ENCODE measurements at regions not wholly inside any gene's neighbourhood (a gene's known extent, or its start where the extent isn't known, plus 50 kb on each side); places are given as distances from the start of the nearest gene placed in this dataset.

DNA sequence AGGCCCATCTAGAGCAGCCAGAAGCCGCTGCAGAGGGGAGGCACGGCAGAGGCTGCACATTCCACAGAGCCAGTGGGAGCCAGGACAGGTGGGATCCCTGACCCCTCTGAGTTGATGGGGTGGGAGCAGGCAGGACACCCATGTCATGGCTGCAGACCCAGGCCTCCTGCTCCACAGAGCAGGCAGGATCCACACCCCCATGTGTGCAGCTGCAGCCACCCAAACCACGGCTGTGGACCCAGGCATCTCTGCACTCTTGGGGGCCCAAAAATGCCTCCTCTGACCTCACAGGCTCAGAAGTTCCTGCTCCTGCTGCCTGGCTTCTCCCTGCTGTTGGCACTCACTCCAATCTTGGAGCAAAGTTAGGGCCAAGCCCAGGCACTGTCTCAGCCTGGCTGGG is 112.3 kb upstream of the TMEM18 start:
- DNase-seq (ENCODE audit: low spot score) = peak; percentile 61

DNA sequence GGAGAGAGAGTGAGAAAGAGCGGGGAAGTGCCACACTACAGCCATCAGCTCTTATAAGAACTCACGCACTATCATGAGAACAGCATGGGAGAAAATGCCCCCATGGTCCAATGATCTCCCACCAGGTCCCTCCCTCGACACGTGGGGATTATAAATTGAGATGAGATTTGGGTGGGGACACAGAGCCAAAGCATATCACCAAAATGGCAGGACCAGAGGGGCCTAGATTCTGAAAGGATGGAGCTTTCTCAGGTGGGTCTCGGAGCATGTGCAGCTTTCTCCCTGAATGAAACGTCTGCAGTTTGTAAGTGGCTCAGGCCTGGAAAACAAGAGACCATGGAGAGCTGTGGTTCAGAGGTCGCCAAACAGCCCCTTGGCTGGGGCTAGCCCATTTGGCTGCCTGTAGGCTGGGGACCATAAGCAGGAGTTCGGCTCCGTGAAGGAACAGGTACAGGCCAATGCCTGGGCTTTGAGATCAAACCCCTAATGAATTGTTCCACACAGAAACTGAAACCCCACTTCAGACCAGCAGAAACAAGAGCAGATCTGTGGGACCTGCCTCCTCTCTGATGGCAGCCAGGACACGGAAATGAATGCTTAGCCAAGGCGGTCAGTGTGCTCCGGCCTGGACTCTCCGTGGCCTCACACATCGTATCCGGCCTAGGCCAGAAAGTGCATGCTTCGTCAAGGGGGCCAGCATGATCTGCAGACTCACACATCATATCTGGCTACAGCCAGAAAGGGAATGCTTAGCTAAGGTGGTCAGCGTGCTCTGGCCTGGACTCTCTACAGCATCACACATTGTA is 111.2 kb upstream of the TMEM18 start:
- peak; percentile 25 for DNase-seq (ENCODE audit: low spot score)

DNA sequence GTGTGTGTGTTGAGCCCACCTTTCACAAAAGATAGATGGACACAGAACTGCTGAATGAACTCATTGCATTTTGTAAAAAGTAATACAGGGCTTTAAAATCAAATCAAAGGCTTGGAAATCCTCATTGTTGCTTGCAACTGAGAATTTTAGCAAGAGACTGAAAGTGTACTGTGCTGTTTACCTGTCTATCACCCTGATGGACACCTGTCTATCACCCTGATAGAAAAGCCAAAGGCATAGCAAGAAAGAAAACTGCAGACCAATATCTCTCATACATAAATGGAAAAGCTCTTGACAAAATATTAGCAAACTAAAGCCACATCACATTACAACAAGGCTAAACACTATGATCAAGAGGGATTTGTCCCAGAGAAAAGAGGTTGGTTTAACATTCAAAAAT is 107.5 kb upstream of the TMEM18 start:
- DNase-seq (ENCODE audit: low spot score) = no peak

DNA sequence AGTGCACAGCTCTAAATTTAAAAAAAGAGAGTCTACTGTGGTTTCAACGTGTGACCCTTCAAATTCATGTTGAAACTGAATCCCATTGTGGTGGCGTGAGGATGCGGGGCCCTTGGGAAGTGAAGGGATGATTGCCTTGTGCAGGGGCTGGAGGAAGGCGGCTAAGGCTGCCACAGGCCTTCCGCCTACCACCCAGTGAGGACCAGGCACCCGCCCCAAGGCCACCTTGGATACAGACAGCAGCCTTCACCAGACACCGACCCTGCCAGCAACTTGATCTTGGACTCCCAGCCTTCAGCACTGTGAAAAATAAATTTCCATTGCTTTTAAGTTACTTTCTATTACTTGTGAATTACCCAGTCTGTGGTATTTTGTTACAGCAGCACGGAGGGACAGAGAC is 103.4 kb upstream of the TMEM18 start:
- DNase-seq (ENCODE audit: low spot score) = no peak

DNA sequence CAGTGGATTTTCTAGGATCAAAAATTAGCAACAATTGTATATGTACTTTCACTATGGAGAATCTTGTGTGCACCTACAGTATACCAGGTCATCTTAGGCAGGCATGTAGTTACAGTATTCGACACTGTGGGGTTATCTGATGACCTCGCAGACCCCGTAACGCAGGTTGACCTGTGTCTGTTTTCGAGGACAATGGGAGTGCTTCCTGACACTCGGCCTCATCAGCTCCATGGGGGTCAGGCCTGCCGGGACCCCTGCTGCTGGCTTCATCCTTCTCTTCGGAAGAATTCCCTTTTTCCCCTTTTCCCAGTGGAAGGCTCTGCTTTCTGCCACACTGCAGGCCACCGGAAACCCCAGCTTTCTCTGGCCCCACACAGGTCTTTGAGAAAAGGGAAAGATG is 102.8 kb upstream of the TMEM18 start:
- DNase-seq (ENCODE audit: low spot score) = no peak

DNA sequence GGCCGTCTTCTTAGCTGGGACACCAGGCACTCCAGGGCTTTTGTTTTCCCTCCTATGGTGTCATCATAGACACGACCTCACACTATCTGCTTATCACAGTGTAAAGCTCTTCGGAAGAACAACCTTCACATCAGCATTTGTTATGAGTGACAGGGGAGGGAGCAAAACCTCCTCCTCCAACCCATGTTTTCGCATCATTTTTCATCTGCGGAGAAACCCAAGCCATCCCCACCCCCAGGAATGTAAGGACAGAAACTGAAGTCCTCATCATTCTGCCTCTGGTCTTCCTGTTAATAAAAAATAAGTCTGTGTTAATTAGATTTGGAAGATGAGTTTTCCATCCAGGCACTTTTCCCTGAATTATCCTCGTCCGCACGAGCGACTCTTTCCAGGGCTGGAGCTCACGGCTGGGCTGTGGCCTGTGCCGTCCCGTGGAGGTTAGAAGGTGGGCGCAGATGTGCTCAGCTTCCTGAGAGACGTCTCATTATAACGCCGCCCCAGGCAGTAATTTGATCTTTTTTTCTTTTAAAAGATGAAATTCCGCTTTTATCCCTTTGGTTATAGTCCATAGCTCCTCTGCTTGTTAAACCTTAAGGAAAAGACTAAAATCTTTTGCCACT is 101.6 kb upstream of the TMEM18 start:
- DNase-seq (ENCODE audit: low spot score) = no peak

DNA sequence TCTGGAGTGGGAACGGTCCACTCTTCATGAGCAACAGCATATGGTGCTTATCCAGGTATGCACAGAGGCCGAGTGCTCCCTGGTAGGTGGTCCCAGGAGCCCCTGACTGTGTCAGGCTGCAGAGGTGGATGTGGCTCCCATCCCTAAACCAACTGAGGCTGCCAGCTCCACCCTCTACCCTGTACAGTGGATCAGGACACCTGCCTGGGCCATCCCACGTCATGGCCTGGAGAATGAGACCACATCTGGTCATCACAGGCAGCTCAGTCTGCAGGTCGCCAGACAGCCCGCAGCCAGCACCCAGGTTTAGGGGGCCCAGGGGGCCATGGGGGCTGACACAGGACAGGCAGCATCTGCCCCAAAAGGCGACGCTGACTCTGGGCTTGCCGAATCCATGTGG is 100.3 kb upstream of the TMEM18 start:
- no peak for DNase-seq (ENCODE audit: low spot score)

DNA sequence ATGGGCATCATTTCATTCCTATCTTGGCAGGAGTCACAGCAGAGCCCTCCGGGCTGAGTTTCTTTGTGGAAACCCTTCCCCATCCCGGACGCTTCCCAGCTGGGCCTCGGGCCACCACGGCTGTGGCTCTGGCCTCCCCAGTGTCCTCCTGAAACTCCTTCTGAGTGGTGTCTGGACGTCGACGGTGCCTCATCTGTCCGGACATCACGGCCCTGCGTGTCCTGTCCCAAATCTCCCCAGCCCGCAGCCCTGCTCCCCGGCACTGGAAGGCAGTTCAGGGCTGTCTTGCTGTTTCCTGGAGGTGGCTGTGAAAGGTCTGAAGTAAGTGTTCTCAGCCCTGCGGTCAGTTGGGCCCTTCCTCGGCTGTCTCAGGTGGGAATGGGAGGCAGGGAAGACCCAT is 99.8 kb upstream of the TMEM18 start:
- DNase-seq (ENCODE audit: low spot score) = no peak

DNA sequence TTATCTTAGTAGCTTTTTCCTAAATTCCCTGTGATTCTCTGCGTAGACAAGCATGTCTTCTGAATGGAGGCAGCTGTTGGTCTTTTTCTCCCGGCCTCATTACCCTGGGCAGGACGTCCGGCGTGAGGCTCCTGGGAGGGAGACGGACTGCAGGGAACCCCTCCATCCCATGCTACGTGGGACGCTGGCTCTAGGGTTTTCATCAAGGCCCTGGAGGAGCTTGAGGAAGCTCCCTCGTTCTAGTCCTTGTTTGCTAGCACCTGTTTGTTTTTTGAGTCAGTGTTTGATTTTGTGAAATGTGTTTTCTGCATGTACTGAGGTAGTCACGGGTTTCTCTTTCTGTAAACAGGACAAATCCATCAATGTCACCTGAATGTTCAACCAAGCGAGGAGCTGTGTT is 99.3 kb upstream of the TMEM18 start:
- DNase-seq (ENCODE audit: low spot score) = no peak

DNA sequence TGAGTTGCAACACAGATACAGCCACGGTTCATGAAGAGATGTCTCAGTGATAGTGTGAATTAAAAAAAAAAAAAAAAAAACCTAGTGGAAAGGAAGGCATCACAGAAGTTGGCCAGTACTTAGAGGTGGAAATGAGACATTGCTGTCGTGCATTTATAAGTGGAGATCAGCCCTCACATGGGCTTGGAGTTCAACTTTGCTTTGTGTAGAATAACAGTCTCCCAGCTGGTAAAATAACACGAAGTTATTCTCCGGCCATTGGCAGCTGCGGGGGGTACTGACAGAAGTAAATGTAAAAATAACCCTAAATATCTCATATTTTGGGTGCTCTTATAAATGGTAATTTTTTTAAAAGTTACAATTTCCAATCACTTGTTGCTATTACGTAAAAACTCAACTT is 98.8 kb upstream of the TMEM18 start:
- DNase-seq (ENCODE audit: low spot score) = no peak

DNA sequence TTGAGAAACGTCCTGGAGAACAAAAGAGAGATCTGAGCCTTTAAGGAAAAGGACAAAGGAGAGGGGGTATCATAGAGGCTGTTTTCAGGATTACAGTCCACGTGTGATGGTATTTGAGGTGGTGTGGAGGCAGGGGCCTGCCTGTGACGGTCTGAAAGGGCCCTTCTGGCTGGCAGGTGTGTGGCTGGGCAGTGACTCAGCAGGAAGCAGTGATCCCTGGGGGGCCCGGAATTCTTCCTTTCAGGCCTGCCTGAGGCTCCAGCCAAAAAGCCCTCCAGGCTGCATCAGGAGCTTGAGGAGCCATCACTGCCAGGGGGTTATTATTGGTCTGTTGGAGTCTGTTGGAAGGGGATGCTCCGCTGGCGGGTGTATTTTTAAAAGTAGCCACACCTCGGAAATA is 97.2 kb upstream of the TMEM18 start:
- DNase-seq (ENCODE audit: low spot score) = no peak

DNA sequence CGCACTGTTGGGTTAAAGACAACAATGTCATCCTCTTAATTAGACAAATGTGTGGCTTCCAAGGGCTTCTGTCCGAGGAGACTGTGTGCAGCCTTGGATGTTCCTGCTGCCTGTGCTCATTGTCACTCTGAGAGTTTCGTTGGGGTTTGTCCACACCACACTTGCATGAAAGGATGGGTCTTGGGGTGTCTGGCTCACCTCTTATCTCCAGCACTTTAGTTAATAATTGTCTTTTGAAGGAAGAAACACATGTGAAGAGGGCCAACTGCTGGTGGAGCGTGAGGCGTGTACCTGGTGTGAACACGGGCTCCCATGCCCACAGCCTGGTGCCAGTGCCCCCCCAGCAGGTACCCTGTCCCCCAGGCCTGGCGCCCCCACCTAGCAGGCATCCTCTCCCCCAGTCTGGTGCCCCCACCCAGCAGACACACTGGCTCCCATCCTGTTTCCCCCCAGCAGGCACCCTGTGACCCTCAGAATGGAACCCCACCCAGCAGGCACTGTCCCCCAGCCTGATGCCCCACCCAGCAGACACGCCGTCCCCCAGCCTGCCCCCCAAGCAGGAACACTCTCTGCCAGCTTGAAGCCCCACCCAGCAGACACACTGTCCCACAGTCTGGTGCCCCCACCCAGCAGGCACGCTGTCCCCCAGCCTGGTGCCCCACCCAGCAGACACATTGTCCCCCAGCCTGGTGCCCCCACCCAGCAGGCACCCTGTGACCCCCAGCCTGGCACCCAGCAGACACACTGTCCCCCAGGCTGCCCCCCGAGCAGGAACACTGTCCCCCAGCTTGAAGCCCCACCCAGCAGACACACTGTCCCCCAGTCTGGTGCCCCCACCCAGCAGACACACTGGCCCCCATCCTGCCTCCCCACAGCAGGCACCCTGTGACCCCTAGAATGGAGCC is 96.3 kb upstream of the TMEM18 start:
- DNase-seq (ENCODE audit: low spot score) = no peak

DNA sequence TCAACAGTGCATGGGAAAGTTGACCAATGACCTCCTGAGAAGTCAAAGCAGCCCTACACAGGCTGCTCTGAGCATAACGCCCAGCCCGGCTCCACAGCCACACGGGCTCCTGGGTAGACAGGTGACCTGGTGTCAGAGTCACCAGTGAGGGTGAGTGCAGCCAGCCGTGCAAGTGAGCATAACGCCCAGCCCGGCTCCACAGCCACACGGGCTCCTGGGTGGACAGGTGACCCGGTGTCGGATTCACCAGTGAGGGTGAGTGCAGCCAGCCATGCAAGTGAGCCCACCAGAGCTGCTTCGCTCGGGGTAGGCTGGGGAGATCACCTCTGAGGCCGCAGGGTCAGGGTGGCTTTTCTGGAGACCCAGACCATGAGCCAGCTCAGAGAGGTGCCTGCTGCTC is 94.3 kb upstream of the TMEM18 start:
- no peak for DNase-seq (ENCODE audit: low spot score)

DNA sequence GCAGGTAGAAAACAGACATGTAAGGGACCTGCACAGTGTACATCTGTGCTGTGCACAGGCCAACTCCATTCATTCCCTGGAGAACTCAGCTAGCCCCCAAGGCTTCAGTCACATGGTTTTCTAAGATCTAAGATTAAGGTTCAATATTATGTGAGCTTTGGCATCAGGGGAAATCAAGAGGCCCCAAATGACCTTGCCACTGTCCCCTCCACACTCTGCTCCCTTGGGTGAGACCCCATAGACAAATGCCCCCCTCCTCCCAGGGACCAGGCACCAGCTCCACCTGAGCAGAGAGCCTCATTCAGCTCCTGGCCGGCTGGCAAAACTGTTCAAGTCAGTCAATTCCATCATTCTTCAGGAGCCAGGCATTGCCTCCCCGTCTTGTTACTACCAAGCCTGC is 93.6 kb upstream of the TMEM18 start:
- DNase-seq (ENCODE audit: low spot score) = no peak

DNA sequence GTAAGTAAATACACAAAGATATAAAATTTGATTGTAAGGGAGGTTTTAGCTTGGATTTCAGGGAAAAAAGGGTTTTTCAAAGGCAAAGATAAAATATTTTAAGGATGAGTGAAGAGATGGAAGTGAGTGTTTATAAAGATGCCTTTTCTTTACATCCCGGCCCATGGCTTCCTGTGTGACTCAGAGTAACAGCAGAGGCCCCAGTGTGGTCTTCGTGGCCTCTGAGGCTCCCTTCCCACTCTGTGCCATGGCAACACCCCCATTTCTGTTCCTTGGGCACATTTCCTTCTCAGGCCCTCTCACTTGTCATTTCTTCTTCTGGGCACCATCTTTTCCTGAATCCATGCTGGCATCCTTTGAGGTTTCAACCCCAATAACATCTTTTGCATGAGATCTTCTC is 92.6 kb upstream of the TMEM18 start:
- DNase-seq (ENCODE audit: low spot score) = no peak

DNA sequence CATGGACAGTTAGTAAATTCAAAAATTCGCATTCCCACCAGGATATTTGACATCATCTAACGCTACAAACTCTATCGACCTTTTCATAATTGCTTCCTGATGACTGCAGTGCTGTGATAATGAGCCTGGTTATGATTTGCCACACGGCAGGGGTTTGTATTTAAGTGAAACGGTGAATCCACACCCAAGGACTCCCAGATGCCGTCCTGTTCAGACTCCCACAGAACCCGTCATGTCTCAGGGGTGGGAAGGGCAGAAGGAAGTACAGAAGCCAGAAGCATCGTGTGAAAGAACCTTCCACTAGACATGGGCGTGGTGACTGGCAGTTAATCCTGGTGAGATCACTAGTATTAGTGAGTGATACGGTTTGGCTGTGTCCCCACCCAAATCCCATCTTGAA is 91.2 kb upstream of the TMEM18 start:
- DNase-seq (ENCODE audit: low spot score) = no peak

DNA sequence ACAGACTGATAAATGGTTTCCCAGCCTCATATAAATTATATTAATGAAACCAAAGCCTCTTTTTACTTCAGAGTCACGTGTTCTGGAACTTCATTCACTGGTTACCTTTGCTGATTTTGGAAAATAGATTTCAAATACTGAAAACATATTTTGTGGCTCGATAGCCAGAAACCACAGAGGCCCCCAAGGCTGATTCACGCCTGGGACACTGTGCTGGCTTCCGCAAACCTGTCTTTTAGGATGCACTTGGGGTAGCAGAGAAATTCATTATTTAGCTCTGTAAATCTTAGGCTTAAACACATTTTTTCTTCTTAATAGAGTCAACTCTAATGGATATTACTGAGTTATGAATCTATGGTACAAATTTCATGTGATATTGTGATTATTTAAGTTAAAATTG is 90.7 kb upstream of the TMEM18 start:
- DNase-seq (ENCODE audit: low spot score) = no peak

DNA sequence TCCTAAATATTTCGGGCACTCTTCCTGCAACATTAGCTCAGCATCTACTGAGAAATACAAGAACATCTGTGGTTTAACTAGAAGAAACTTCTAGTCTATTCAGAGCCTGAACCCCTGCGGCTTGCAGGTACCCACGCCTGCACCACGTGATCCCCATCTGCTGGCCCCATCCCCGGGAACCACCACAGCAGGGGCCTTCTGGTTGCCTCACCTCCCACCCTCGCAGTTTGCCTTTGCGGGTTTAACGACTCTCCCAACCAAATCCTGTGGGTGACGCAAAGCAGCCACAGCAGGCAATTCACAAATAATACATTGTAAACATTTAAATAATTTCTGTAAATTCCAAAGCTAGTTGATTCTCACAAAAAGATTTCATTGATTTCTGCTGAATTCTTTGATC is 90.2 kb upstream of the TMEM18 start:
- DNase-seq (ENCODE audit: low spot score) = no peak

DNA sequence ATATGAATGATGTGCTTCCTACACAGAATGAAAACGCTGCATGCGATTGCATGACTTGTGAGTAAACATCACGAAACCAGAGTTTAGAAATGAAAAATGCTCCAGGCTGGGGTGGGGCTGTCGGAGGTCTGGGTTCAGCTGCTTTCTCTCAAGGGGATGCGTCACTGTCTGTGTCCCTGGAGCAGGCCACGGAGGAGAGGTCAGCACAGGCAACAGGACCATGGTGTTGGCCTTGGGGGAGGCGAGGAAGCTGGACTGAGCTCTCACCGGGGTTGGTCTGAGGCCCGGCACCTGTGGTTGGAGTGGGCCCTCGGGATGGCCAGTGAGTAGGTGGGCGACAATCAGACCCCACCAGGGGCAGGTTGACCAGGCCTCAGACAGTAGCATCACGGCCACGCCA is 89.0 kb upstream of the TMEM18 start:
- no peak for DNase-seq (ENCODE audit: low spot score)

DNA sequence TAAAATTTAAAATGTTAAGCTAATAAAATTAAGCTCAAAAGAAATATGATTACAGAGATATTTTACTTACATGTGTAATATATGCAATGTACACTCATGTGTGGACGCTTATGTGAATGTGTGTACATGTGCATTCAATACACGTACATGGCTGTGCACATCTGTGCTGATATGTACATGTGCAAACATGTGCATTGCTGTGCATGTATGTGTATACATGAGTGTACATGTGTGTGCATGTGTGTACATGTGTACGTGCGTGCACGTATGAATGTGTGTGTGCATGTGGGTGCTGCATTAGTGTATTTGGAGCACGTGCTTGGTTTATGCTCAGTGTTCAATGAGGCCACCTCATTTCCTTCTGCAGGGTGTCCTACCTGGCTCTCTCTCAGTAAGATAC is 88.2 kb upstream of the TMEM18 start:
- no peak for DNase-seq (ENCODE audit: low spot score)

DNA sequence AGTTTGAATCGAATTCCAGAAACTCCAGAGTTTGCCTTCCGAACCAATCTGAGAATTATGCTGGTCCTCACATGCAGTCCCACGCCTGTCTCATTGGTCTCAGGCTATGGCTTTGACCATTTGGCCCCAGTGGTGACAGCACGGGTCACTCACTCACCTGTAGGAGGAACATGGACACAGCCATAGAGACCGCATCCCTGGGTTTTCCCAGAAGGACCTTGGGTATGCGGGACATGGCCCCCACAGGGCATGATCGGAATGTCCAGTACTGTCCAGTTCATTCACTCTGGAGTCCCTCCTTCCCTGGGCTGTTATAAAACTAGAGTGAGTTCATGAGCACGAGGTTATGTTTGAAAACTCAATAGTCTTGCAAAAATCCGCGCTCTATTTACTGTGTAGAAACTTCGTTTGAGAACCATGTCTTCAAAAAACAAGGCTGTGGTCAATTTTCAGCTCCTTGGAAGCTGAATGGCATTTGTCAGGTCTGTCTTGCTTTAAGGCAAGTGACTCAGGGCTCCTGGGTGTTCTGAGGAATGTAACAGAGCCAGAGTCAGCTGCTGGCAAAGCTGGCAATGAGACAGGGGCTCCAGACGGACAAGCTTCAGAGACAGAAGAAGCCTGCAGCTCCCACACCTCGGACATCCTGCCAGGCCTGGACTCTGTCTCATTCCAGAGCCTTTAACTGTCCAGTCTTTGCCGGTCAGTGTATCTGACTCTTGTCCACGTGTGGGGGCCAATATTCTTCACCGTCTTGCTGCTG is 86.7 kb upstream of the TMEM18 start:
- DNase-seq (ENCODE audit: low spot score) = no peak

DNA sequence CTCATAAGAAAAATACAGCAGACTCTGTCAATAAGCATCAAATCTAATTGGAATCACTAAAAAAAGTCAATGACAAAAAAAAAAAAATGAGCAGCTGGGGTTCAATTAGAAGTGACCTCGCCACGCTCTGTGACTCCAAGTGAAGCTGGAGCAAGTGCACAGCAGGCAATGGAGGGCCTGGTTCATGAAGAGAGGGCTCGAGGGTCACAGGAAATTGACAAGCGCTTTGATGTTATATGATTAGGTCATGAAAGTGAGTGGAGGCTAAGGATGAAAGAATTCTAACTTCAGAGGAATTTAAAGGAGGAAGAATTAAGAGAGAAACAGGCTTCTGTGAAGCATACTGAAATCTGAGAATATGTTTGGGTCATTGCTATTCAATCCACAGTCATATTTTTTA is 85.4 kb upstream of the TMEM18 start:
- DNase-seq (ENCODE audit: low spot score) = no peak

Data from left forelimb (tissue), 1 donor.